ENCODE measurements at regions not wholly inside any gene's neighbourhood (a gene's known extent, or its start where the extent isn't known, plus 50 kb on each side); places are given as distances from the start of the nearest gene placed in this dataset.

GRCh38 chr15:29920515-29920914 lies 98.2 kb upstream of the TJP1 start:
- TF ChIP-seq CTCF (IDR thresholded peaks at IDR 0.05; ENCODE audit: insufficient read depth, low read depth, low read length) (no peak), EZH2 (IDR thresholded peaks at IDR 0.05; ENCODE audit: insufficient read depth, low read length) (no peak)

Data from astrocyte (in vitro differentiated cells and primary cell).